HG03196 (cell line): ENCODE measurements at regions not wholly inside any gene's neighbourhood (a gene's known extent, or its start where the extent isn't known, plus 50 kb on each side); places are given as distances from the start of the nearest gene placed in this dataset.

Experiments
- ATAC-seq: cut with Tn5 transposase; IDR thresholded peaks from one replicate; pipeline ENCODE4 v1.9.1; 2021; ENCODE audit not compliant: unreplicated experiment

DNA sequence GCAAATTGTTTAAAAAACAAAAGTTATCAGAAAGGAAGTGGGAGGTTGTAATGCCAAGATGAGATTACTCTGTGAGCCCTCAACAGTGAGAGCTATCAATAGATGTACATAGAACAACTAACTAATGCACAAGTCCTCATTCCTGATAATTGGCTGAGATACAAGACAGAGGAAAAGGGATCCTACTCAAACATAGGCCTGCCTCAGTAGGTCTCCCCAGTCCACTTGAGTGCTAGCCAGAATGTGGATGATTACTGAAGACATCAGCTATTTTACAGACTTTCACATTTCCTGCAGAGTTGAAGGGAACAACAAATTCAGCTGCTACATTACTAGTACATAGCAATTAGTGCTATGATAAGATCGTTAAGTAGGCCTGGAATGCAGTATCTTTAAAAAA, 981.9 kb downstream of the TUSC7 start:
- ATAC-seq, result no peak

GRCh38 chr3:117692416-117692995, 982.9 kb downstream of the TUSC7 start:
- no peak for ATAC-seq

DNA sequence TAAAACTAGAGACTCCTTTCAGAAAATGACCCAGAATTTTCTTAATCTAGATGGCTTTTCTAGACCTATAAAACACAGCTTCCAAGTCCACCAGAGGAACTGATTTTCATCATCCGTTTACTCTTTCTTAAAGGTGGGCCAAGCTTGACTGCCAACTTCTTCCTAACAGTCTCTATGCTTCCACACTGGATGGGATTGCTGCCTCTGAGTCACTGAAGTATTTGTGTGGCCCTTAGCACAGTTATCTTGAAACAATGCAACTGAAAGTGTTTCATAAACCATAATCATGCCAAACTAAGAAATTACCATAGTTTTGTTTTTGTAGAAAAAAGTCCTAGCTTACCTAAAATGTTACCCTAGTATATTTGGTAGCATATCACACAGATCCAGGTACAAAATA, 985.7 kb downstream of the TUSC7 start:
- ATAC-seq, result no peak

GRCh38 chr3:117695871-117696645, 986.5 kb downstream of the TUSC7 start:
- ATAC-seq, result no peak

GRCh38 chr3:117696851-117697407, 987.4 kb downstream of the TUSC7 start:
- no peak for ATAC-seq

DNA sequence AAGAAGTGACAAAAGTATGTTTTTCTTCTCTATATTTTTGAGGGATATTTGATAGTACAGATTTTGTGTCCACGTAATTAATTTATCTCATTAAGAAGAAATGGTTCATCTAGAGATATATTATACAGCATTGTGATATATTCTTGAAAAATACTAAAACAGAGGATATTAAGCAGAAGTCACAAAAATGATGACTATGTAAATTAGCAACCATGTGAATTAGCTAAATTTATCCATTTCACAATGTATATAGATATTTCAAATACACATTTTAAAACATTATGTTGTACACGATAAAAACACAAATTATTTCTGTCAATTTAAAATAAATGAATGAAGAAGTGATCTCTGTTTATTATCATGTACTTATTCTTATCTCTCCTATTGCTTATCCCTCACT, 989.5 kb downstream of the TUSC7 start:
- ATAC-seq, result no peak

DNA sequence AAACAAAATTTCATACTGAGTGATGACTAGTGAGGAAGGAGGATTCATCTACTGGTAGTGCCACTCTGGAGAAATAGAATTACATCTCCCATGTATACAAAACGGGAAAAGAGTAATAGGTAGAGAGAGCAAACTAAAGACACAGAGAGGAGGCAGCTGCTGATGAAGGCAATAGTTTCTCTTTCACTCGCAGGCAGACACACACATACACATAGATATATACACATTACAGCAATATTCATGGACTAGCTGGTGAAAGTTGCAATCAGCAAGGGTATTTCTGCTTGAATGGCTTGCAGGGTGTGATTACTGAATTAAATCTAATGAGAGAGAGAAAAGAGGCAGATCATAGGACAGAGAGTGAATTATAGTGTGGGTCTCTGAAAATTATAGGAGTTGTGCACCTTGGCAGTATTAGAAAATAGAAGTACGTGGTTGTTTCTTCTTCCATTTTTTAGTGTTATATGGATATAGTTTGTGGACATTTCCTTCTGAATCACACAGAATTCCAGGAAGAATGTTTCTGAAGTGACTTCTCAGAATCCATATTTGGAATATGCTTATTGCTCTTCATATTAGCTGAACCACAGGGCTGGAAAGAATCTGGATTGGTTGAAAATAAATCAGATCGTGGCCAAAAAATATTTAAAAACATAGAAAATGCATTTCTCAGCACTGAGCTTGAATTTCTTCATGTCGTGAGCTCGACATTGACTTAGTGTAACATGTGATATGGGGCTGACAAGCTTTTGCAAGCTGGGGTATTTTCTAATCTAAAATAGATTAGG, 991.2 kb downstream of the TUSC7 start:
- no peak for ATAC-seq

DNA sequence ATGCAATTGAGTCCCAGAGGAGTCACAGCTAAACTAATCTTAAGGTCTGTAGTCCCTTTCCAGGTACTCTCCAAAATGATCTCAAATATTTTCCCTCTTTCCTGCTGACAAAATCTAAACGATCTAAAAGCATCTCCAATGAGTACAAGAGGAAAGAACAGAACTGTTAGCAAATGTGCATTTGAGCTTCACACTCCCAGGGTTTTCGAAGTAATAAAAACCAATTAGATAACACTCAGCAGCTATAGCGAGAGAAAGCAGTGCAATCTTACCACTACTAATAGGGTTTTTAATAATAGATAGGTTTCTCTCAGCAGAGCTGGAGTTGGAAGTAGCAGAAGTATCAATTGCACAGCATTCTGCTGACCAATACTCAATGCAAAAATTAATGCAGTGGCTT, 995.4 kb downstream of the TUSC7 start:
- no peak for ATAC-seq

DNA sequence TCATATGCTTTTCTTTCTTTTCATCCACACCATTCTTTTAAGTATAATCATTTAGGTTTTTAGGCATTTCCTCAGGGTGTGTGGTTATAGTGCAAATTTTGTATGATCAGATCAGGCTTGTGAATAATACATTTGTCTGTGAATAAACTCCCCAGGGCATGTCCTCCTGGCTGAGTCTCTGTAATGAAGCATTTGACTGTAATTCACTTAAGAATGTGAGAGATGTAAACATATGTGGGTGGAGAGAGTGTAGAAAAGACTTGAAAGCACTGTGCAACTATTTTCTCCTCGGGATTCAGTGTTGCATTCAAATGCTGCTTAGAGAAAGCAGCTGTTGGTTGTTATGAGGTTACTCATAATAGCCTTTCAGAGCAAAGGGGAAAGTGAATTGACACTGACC, 996.5 kb downstream of the TUSC7 start:
- ATAC-seq, result no peak

GRCh38 chr3:117706756-117707155, 997.2 kb downstream of the TUSC7 start:
- no peak for ATAC-seq

GRCh38 chr3:117708601-117709000, 999.0 kb downstream of the TUSC7 start:
- no peak for ATAC-seq

- no peak for ATAC-seq
Observed at GRCh38 chr3:117709108-117709507, 999.5 kb downstream of the TUSC7 start.

DNA sequence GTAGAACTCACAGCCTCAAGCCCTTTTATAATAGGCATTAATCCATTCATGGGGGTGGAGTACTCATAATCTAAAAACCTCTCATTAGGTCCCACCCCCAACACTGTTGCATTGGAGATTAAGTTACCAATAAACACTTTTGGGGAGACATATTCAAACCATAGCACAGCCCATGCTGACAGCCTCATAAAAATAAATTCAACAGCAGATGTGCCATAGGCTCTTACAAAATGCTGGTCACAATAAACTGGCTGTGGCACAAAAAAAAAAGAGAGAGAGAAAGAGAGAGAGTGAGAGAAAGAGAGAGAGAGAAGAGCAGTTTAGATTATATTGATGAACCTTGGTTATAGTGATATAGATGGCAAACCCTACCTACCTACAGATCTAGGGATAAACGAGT, 1000.9 kb downstream of the TUSC7 start:
- no peak for ATAC-seq

DNA sequence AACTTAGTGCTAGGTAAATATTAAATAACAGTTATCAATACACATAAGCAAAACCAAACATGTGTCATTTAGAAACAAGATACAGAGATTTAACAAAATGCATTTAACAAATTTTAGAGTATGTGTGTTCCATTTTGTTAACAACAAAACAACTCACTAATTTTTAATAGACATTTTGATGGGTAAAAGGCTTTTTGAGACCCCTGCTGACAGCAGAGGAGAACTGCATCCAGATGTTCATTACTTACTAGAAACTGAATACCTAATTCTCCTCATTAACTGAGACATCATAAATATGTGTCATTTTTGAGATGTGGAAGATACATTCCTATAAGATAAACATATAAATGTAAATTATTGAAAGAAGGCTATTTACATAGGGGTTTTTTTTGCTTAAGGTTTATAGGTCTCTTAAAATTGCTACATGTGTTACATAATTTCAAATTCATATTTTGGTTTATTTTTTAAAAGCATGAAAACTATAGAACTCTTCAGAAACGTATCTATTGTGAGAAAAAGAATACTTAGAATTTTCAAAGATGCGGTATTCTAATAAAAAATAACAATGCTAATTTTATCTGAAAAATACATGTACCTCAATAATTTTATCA, 1009.8 kb downstream of the TUSC7 start:
- ATAC-seq, result no peak

GRCh38 chr3:117721866-117722265, 1012.3 kb downstream of the TUSC7 start:
- no peak for ATAC-seq

GRCh38 chr3:117722856-117723255, 1013.3 kb downstream of the TUSC7 start:
- no peak for ATAC-seq

DNA sequence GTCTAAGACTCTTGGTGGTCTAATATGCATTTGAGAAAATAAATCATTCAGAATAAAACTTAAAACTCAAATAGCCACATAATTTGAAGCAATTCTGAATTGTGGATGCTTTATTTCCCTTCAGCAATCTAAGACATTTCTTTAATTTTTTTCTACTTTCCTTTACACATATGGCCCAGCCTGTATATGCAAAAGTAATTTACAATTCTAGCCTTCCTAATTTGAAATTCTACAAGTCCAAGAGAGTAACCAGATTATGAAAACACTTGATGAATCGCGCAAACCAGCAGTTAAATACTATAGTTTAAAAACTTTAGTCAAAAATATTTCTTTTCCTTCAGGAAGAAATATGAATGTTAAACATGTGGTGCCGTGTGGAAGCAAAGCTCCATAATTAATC, 1014.2 kb downstream of the TUSC7 start:
- ATAC-seq, result no peak

GRCh38 chr3:117725314-117725713, 1015.7 kb downstream of the TUSC7 start:
- no peak for ATAC-seq

GRCh38 chr3:117726776-117727175, 1017.2 kb downstream of the TUSC7 start:
- ATAC-seq, result no peak

GRCh38 chr3:117728226-117728625, 1018.6 kb downstream of the TUSC7 start:
- no peak for ATAC-seq

GRCh38 chr3:117734496-117734895, 1024.9 kb downstream of the TUSC7 start:
- no peak for ATAC-seq
